Lung microvascular endothelial cell (primary cell): ENCODE measurements at regions not wholly inside any gene's neighbourhood (a gene's known extent, or its start where the extent isn't known, plus 50 kb on each side); places are given as distances from the start of the nearest gene placed in this dataset.
"Not testable (repeated sequence)": the region's sequence is repeated elsewhere in the genome, so short reads cannot be mapped to it uniquely, and the experiment has no call there.

ENCODE experiments used
- DNase-seq, 2 donors: peaks; one replicate each; pipeline versions ENCODE4 v3.0.0 to v3.0.0-alpha.2; 2010; ENCODE audit warnings: low read depth in 2 of 2

DNA sequence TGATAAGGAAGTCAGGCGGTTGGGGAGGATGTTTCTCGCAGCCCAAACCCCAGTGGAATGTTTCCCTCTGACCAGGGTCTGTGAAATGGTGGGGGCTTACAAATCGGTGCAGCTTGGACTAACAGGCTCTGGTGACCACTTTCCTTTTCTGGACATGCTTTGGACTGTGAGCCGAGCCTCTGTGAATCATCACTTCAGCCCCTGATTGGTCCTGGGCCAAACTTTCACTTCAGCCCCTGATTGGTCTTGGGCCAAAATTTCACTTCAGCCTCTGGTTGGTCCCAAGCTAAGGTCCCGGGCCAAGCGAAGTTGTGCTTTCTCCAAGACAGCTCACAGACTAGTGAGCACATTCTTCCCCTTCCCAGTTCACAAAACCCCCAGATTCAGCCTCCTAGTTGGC, 223.7 kb upstream of the ANKRD20A1 start:
- not testable (repeated sequence) for DNase-seq

DNA sequence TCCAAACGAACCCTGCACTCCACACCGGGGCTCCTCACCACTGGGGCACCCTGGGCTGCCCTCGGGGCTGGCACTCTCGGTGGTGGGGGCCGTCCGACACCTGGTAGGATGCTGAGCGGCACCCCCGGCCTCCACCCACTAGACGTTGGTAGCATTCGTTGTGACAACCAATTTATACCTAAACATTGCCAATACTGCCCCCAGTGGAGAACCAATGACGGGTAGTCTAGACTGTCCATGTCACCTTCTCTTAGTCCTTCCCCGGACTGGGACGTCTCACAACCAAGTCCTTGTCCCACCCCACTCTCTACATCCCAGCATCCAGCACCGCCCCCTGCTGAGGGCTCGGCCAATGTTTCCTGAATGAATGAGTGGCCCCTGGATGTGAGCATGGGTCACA, 246.8 kb upstream of the ANKRD20A1 start:
- DNase-seq: not testable (repeated sequence)

DNA sequence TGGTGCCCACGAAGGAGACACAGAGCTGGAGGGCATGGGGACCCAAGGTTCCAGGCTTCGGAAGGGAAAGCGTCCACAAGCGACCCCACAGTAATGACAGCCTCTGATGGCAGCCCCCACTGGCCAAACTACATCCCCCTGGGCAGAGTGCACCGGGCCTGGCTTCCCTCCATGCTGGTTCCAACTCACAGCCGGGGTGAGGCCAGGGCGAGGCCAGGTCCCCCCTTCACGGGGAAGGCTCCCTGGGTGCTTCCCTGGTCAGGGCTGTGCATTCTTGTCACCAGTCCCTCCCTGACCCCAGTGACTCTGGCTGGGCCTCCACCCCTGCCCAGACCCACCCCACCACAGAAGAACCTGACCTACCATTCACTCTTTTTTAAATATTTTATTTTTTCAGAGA, 248.9 kb upstream of the ANKRD20A1 start:
- not testable (repeated sequence) for DNase-seq

DNA sequence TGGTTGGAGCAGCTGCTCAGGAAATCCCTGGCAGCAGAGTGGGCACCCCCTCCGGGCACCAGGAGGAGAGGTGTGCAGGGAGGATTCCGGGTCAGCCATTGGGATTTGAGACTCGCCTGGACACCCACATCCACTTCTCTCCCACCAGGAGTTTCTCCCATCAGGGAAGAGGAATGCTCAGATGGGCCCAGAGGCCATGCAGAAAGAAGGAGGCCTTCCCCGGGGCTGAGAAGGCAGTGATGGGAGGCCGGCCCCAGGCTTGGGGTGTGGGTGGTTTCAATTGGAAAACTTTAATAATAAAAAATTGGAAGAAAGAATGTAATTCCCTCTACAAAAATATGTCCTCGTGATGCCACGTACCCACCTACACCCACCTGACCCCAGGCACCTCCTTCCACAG, 249.3 kb upstream of the ANKRD20A1 start:
- not testable (repeated sequence) for DNase-seq

DNA sequence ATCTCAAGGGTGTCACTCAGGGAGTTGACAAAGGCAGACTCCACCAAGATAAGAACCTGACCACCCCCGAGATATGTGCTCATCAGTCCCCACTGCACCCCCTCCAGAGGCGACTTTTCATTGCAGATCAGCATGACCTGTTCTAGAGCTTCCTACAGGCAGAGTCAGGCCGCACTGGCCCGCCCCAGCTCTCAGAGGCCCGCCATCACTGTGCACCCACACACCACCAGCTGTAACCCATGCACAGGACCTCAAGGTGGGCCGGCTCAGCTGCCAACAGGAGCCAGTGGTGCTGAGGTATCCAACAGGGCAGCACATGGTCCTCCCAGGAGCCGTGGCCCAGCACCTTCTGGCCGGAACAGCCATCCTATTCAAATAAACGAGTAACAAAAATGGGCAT, 253.6 kb upstream of the ANKRD20A1 start:
- not testable (repeated sequence) for DNase-seq

DNA sequence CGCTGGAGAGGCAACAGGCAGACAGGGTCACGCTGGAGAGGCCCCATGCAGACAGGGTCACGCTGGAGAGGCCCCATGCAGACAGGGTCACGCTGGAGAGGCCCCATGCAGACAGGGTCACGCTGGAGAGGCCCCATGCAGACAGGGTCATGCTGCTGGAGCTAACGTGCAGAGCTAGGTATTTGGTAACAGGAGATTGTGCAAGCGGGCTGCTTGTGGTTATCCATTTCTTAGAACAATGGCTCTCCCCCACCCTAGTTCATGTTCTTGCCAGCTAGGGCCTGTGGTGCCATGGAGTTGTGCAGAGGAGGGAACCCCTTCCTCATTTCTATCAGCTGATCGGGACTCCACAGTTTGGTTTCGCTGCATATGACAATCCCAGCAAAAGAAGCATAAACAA, 255.1 kb upstream of the ANKRD20A1 start:
- DNase-seq: not testable (repeated sequence)

DNA sequence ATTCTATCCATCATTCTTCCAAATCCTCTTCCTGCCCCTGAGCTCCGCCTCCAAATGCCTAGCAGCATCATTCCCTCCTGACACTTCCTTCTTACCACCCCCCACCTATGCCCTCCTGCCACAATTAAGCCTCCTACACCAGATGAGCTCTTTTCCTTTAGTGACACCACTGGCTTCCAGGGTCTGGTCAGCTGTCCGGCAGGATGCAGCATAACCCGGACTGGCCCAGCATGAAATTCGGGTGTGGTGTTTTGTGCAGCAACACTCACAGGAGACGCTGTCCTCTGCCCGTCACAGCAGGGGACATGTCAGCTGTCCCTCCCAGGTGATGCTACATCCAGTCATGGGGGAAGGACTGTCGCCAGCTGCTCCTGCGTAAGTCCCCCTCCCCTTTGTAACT, 266.3 kb upstream of the ANKRD20A1 start:
- not testable (repeated sequence) for DNase-seq

DNA sequence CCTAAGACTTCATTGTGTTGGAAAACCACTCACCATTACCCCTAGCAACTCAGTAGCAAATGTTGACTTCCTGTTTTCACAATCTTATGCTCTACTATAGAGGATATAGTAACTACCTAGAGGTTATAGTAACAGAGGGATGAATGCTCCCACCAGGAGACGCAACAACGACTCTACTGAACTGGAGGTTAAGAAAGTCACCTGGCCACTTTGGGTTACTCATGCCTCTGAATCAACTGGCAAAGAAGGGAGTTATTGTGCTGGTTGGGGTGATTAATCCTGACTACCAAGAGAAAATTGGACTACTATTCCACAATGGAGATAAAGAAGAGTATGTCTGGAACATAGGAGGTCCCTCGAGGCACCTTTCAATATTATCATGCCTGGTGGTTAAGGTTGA, 302.9 kb upstream of the ANKRD20A1 start:
- DNase-seq: not testable (repeated sequence)

DNA sequence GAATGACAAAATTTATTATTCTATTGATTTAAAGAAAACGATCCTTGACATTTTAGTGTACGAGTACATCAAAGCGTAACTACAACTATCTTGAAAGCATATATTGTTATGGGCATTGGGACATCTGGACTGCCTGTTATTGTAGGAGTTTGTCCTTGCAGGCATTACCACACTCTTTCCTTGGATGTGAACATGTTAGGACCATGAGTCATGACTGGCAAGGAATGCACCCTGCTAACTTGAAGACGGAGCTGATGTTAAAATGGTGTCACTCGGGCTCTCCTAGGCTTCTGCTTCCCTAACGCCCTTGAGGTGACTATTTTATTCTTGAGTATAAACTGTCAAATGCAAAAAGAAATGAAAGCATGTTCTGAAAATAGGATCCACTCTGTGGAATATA, 308.7 kb upstream of the ANKRD20A1 start:
- DNase-seq: not testable (repeated sequence)

DNA sequence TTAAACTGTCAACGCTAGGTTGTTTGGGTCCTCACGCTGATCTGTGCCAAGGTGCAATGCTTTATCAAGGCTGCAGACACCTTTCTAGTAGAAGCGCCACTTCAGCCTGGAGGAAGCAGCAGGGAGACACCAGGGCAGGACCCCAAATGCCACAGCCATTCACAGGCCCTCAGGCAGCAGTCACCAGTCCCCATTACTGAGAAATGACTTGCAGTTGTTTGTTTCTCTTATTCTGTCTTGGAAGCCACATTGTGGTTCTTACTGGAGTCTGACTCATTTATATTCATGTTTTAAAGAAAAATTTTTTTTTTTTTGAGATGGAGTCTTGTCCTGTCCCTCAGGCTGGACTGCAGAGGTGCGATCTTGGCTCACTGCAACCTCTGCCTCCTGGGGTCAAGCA, 328.9 kb upstream of the ANKRD20A1 start:
- not testable (repeated sequence) for DNase-seq

DNA sequence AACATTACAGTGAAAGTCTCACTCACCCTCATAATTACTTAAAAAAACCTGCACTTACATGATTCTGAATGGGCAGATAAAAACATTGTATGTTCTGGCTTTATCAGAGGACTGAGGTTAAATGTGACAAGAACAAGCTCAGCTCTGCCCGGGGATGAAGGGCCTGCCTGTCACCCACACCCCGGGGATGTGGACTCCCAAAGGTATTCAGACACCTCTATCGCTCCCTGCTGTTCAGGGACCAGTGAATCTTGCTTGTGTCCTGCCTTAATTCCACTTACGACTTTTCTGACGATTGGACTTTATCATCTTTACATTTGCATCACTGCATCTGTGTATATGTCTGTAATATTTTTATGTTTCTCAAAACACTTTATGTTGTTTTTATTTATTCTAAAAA, 341.8 kb upstream of the ANKRD20A1 start:
- not testable (repeated sequence) for DNase-seq

DNA sequence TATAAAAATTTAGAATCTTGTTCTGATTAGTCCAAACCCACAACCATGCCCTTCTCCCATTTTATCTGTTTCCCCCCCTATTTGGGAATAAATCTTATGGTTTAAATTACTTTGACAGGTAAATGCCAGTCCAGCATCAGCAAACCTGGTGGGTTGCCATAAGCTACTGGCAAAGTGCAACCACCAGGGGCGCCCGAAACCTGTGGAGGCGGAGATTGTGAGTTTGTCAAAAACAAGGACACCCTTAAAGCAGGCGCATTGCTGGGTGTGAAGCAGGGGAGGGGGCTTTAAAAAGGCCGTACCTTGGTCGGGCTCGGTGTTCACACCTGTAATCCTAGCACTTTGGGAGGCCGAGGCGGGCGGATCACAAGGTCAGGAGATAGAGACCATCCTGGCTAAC, 344.1 kb upstream of the ANKRD20A1 start:
- not testable (repeated sequence) for DNase-seq

DNA sequence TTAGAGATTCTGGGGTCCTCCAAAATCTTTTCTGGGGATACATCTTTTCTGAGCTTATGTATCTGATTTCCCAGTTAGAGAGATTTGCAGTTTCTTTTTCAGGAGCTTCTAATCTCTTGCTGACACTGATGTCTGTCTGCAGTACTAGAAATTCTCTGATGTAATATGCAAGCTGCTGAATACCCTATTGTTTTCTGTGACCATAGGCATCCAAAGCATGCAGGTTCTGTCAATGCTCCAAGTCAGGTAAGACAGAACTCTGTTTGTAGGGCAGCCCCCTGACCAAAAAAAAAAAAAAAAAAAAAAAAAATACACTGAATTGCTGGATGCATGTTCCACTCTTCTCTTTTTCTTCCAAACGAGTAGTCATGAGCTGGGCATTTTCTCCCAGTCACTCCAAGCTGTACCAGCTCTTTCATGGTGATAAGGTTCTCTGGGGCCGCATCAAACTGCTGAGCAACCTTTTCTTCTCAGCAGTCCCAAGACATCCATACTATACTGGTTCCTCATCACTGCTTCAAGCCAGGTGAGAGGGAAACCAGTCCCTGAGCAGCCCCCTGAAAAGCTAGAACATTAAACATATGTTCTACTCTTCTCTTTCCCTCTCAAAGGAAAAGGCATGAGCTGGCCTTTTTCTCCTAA, 354.9 kb upstream of the ANKRD20A1 start:
- not testable (repeated sequence) for DNase-seq

DNA sequence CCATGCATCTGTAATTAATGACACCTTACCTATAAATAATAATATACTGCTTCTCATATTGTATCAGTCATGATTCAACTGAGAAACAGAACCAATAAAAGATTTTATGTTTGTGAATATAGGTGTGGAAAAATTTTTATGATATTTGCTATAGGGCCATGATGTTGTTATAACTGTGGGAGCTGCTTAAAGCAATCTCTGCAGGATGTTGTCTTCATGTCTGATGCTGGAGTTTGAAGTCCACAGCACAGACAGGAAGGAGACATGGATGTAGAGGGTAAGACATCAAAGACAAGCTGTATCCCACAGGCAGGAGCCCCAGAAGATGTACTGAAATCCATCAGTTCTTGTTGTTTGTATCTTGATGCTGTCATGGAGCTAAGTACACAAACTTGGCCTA, 366.7 kb upstream of the ANKRD20A1 start:
- DNase-seq: not testable (repeated sequence)

DNA sequence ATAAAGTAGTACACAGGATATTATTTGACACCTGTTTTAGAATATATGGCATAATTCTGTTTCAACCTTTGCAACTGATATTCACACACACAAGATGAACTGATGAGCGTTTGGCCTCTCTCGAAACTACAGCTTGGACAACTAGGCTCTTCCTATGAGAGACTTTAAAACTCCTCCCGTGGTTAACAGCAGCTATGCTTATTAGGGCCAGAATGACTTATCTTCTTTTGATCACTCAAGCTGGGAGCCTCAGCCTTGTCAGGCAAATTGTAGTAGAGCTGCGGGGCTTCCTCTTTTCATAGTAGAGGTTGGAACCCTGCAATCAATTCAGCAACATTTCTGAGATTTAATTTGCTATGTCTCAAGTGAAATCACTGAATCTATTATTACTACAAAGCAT, 381.3 kb upstream of the ANKRD20A1 start:
- not testable (repeated sequence) for DNase-seq

DNA sequence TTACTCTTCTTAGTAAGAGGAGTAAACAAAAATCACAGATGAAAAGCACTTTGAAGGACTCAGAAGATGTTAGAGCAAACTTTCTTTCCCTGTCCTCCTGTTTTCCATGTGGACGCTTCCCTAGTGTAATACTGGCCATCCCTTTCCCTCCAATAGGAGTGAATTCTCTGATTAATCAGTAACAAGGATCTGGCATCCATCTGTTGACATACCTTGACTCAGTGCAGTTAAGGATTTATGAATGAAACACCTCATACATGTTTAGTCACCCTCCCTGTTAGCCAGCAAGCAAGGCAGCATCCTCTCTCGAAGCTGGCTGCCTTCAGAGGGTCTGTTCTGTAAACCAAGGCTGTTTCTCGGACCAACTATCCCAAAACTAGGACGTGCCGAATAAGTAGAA, 388.0 kb upstream of the ANKRD20A1 start:
- not testable (repeated sequence) for DNase-seq

DNA sequence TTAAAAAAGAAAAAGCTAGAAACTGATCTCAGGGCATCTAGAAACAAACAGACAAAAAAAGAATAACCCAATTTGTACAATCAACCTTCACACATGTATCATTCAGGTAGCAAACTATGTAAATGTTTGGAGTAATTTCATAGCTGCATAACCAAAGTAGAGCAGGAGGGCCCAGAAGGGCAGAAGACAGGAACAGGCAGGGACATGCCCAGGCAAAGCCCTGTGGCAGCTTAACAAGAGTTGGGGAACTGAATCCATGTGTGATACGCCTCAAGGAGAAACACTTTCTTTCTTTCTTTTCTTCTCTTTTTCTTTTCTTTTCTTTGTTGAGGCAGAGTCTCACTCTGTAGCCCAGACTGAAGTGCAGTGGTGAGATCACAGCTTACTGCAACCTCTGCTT, 390.4 kb upstream of the ANKRD20A1 start:
- not testable (repeated sequence) for DNase-seq

DNA sequence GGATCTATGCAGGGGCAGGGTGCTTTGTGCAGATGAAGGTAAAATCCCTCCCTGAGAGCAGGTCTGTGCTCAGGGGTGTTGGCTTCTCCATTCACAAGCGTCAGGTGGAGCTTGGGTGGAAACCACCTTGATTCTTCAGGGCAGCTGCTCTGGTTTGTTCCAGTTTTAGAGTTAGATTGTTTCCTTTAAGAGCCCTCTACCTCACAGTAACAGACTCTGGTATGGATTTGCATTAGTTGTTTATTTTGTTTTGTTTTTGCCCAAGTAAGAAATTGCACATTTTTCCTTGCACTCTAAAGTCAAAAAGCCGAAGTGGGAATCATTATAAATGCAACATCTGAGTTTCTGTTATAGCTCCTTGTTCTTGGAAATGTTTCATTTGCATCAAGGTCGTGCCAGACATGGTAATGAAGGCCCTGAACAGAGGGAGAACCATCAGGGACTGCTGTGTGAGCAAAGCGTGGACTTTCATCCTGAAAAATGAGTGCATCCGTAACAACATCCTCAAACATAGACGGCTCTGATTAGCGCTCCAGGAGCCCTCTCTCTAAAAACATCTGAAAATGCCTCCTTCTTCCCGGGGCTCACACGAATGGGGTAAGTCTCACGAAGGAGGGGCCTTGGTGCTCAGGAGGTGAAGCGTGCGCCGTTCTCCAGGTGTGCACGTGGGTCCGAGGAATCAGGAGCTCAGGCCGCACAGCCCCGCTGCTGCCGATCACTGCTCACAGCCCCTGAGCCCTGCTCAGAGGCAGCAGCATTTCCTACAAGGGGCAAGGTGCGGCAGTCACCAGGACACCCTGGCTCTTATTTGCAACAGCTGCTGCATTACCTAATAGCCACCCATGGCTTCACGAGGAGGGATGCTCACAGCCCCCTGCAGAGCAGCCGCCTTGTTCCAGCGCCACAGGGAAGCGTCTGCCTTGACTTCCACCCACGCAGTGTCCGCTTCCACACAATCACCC, 396.7 kb upstream of the ANKRD20A1 start:
- not testable (repeated sequence) for DNase-seq

DNA sequence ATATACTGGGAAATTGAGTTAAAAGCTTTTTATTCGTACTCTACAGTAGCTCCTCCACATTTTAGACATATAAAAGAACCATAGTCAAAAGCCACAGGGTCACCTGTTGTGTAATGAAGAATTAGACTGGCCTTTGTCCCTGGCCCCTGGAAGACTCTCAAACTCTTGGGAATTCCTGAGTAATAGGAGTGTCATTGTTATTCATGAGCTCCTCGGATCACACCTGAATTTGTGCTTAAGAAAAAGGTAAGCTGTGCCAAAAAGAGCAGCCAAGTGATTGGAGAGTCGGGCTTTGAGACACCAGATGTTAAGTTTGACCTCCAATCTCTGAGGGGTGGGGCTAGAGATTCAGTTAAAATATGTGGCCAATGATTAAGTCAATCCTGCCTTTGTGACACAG, 405.8 kb upstream of the ANKRD20A1 start:
- DNase-seq: not testable (repeated sequence)

DNA sequence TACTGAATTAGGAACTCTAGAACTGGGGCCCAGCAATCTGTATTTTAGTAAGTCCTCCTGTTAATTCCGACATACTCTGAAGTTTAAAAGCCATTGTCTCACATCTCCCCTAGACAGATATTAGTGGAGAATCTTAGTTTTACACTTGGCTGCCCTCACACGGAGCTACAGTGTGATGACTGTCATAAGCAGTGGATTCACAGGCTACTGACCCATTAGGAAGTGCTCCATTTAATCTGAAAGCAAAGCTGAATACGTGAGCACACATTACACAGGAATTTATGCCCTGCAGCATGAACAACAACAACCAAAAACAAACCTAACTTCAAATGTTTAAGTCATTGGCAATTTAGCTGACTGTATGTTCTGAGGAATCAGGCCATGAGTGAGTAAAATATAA, 416.4 kb upstream of the ANKRD20A1 start:
- not testable (repeated sequence) for DNase-seq

DNA sequence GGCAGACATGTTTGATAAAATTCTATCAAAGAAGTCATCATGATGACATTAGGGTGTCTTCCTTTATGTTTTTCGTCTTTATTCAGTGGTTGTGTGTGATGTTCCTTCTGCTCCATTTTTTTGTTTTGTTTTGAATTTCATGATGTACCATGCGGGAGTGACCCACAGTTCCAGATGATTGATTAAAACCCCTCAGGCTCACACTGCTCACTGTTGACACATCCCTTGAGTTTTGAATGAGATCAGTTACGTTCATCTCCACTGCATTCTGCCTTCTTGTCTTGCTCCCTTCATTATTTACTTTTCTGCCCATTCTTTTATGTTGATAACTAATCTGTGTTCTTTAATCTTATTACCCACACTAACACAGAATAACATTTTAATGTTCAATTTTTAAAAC, 421.7 kb upstream of the ANKRD20A1 start:
- not testable (repeated sequence) for DNase-seq

DNA sequence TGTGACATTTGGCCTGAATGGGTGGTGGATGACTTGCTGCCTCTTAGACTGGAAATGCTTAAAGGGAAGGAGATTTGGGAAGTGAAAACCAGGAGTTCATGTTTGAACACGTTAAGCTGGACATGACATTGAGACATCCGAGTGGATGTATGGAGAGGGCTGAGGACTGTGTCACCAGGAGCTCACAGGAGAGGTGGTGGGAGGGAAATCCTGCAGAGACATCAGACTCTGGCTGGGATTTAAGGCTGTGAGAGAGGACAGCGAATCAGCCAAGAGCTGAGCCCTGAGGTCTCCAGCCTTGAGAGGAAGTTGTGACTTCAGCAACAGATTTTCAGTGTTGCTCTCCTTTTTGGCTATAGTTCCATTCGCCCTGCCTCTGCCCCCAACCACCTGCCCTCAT, 432.5 kb upstream of the SPATA31A3 start:
- DNase-seq: not testable (repeated sequence)
